ENCODE measurements at regions not wholly inside any gene's neighbourhood (a gene's known extent, or its start where the extent isn't known, plus 50 kb on each side); places are given as distances from the start of the nearest gene placed in this dataset.
A peak's percentile ranks its signal among the peaks of the same experiment; 100 is the strongest.

GRCh38 chr6:130681028-130681427, 146.2 kb upstream of the SMLR1 start:
- Histone ChIP-seq H3K9me1 (replicated peaks; ENCODE audit: control insufficient read depth, extremely low read depth, insufficient read depth, low read length) (no peaks in the 10 kb centered on the region), H3K4me2 (ENCODE audit: insufficient read depth, low read length) (peak overlapping the region; percentile 84), H3K9me3 (replicated peaks; ENCODE audit: control insufficient read depth, insufficient read depth, low read length) (no peaks in the 10 kb centered on the region), H3K9ac (replicated peaks; ENCODE audit: extremely low read depth, insufficient read depth, low read length) (peak overlapping the region; percentile 75), H2AFZ (ENCODE audit: low read depth, low read length) (peak overlapping the region; percentile 50), H3K79me2 (ENCODE audit: control insufficient read depth, insufficient read depth, low read length) (no peaks in the 10 kb centered on the region), H3K4me1 (ENCODE audit: control insufficient read depth, extremely low read depth, insufficient read depth, low read length) (peaks cover 13% of the 10 kb centered on the region), H3K4me3 (replicated peaks in 1 of 3; ENCODE audit: insufficient read depth in 1 of 3, low read depth in 1 of 3, low read length in 3 of 3) (no peak overlapping the region), H3K27ac (ENCODE audit: insufficient read depth, low read depth, low read length) (peak overlapping the region; percentile 88), H3K27me3 (ENCODE audit: control insufficient read depth in 2 of 2, insufficient read depth in 2 of 2, low read length in 2 of 2) (no peaks in the 10 kb centered on the region), H4K20me1 (replicated peaks; ENCODE audit: control insufficient read depth, extremely low read depth, insufficient read depth, low read length) (no peaks in the 10 kb centered on the region), H3K36me3 (ENCODE audit: control insufficient read depth in 2 of 2, extremely low read depth in 1 of 2, insufficient read depth in 2 of 2, low read length in 2 of 2) (no peaks in the 10 kb centered on the region)
- DNase-seq (ENCODE audit: low read depth, low spot score): peak; percentile 83
- peak; percentile 71 for TF ChIP-seq JUN (IDR thresholded peaks at IDR 0.05; ENCODE audit: borderline replicate concordance, insufficient read depth, insufficient read length, low read depth)
- TF ChIP-seq POLR2A (IDR thresholded peaks at IDR 0.05; ENCODE audit: low read depth, low read length): no peak
- TF ChIP-seq EZH2 (IDR thresholded peaks at IDR 0.05; ENCODE audit: borderline replicate concordance, low read depth, low read length, severe bottlenecking): no peak
- peak; percentile 53 for TF ChIP-seq FOS (IDR thresholded peaks at IDR 0.05; ENCODE audit: borderline replicate concordance, insufficient read depth, low read length)
- TF ChIP-seq MAX (IDR thresholded peaks at IDR 0.05; ENCODE audit: insufficient read depth, insufficient read length): no peak
- no peak for TF ChIP-seq GATA2 (IDR thresholded peaks at IDR 0.05; ENCODE audit: insufficient read depth, insufficient read length, low read depth, low read length)
- no peak for TF ChIP-seq POLR2AphosphoS5 (IDR thresholded peaks at IDR 0.05; ENCODE audit: insufficient read depth, low read depth, low read length)
- no peak for TF ChIP-seq CTCF (IDR thresholded peaks at IDR 0.05; ENCODE audit: extremely low read depth in 1 of 2, insufficient read depth in 1 of 2, low read depth in 1 of 2, low read length in 2 of 2)
- dilution Hi-C loops (cut with MboI; ENCODE audit: extremely low pct_ligation_motif_present, low sequenced_read_pairs) (no loop called here), intact Hi-C loops (cut with micrococcal nuclease) (loop anchor here (1.0 to 5.0 kb wide), 2 partner anchors 79 to 314 kb away; partner anchors contain the start of gene TMEM200A)
- peak; percentile 54 for FAIRE-seq
- POLR2A ChIA-PET: no interaction called here
- CTCF ChIA-PET: no interaction called here
- BruUV-seq (replicated peaks): no TSS peak

Measured in endothelial cell of umbilical vein (primary cell).